HUES64 (cell line): ENCODE measurements at regions not wholly inside any gene's neighbourhood (a gene's known extent, or its start where the extent isn't known, plus 50 kb on each side); places are given as distances from the start of the nearest gene placed in this dataset.
"Not testable (repeated sequence)": the region's sequence is repeated elsewhere in the genome, so short reads cannot be mapped to it uniquely, and the experiment has no call there.

ENCODE experiments used
- H3K27ac ChIP-seq: 2 replicates; pipeline ENCODE4 v1.7.0; 2013; ENCODE audit warnings: low read depth, low read length, inconsistent platforms
- H3K27me3 ChIP-seq: 2 replicates; pipeline ENCODE4 v1.6.1; 2013; ENCODE audit warnings: mild to moderate bottlenecking, low read length; ENCODE audit not compliant: insufficient read depth
- H3K36me3 ChIP-seq: 2 replicates; pipeline ENCODE4 v1.6.1; 2013; ENCODE audit warnings: mild to moderate bottlenecking, low read length; ENCODE audit not compliant: insufficient read depth
- H3K4me1 ChIP-seq: 2 replicates; pipeline ENCODE4 v1.6.1; 2013; ENCODE audit warnings: mild to moderate bottlenecking, low read length, moderate library complexity; ENCODE audit not compliant: insufficient read depth
- H3K4me3 ChIP-seq: 2 replicates; pipeline ENCODE4 v1.5.1; 2013; ENCODE audit warnings: mild to moderate bottlenecking, low read length, moderate library complexity
- H3K9ac ChIP-seq: 2 replicates; pipeline ENCODE4 v1.6.1; 2013; ENCODE audit warnings: mild to moderate bottlenecking, low read depth, low read length
- H3K9me3 ChIP-seq: 2 replicates; pipeline ENCODE4 v1.6.1; 2013; ENCODE audit warnings: low read depth, low read length; ENCODE audit not compliant: insufficient read depth
- WGBS: fragments of 150-250, 120-280 bp; methylation state at CpG from one replicate; pipeline ENCODE4 v1.1.7; 2013; ENCODE audit warnings: missing lambda C conversion rate; 5-methylcytosine and 5-hydroxymethylcytosine counted together

GRCh38 chr5:3326841-3327232, 268.8 kb upstream of the IRX1 start:
- Histone ChIP-seq H3K9me3 (no peaks in the 10 kb centered on the region), H3K27ac (no peak overlapping the region), H3K9ac (no peak overlapping the region), H3K4me3 (no peak overlapping the region), H3K4me1 (no peaks in the 10 kb centered on the region), H3K27me3 (no peaks in the 10 kb centered on the region), H3K36me3 (no peaks in the 10 kb centered on the region)
- WGBS: 86% methylated on average over 9 of the region's 9 CpGs

DNA sequence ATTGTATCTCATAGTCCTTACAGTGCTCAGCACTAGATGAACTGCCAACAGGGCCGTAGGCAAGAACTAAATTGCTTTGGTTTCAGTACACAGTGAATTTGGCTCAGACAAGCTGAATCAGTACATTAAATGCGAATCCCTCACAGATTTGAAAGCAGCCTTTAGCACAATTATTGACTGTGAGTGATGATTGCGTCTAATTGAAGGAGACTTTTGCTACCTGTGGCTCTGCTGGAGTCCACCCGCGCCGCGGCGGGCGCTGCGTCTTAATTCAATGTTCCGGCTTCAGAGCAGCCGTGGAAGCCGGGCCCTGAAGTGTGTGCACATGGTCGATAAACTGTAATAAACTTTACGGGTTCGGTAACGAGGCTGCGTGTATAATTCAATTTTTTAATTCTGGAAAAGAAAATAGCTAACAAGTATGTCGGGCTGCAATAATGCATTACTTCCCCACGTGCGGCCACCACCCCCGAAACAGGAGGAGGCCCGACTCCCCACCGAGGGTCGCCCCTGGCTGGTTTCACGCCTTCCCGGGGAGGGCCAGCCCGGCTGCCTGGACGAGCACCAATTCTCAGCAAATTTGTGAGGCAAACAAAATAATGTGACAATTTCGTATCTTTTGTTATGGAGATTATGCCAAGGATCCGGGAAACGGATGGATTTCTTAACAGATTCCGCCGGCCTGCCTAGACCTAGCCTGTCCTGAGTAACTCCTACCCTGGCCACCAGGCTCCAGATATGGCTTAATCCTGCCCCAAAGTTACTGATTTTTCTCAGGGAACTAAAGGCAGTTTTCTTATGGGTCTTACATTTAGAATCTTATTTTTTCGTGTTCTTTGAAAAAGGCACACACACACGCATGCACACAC, 269.4 kb upstream of the IRX1 start:
- Histone ChIP-seq H3K36me3 (no peaks in the 10 kb centered on the region), H3K9ac (no peak overlapping the region), H3K4me1 (no peaks in the 10 kb centered on the region), H3K9me3 (no peaks in the 10 kb centered on the region), H3K27me3 (no peaks in the 10 kb centered on the region), H3K27ac (peak overlapping the region; percentile 10; the same call in 1 of the 2 replicates), H3K4me3 (no peak overlapping the region)
- WGBS: 70% methylated on average over 34 of the region's 36 CpGs

DNA sequence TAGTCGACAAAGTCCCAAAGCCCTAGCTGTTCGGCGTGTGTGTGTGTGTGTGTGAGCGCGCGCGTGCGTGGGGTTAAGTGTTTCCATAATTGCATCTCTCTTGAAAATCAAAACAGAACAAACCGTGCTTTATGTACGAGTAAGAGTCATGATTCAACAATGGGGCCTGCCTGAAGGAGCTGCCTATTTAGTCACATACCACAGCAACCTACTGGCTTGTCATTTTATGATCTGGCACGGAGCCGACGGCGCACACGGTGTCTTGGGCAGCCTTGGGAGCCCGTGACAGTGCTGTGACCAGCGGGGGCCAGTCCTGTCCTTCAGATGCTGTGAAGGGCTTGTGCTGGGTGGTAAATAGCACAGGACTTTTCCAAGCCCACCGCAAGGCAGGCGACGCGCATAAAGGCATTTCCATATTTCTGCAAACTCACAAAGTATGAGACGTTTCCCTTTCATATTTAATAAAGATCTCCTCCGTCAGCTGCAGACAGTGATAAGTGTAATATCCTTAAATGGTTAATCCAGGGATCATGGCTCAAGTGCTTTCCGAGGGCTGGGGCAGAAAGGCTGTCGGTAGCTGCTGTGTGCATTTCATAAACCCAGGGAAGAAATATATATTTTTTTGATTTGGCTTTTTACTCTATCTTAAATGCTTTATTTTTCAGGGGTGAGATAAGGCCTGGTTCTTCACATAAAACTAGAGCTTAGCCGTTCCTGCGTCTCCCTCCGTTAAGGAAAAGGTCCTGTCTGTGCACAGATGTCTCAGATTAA, 270.2 kb upstream of the IRX1 start:
- H3K4me1 ChIP-seq: no peaks in the 10 kb centered on the region
- WGBS: 93% methylated on average over 27 of the region's 28 CpGs
- H3K4me3 ChIP-seq: no peak overlapping the region
- no peak overlapping the region for H3K27ac ChIP-seq
- H3K27me3 ChIP-seq: no peaks in the 10 kb centered on the region
- H3K9me3 ChIP-seq: no peaks in the 10 kb centered on the region
- H3K36me3 ChIP-seq: no peaks in the 10 kb centered on the region
- no peak overlapping the region for H3K9ac ChIP-seq

DNA sequence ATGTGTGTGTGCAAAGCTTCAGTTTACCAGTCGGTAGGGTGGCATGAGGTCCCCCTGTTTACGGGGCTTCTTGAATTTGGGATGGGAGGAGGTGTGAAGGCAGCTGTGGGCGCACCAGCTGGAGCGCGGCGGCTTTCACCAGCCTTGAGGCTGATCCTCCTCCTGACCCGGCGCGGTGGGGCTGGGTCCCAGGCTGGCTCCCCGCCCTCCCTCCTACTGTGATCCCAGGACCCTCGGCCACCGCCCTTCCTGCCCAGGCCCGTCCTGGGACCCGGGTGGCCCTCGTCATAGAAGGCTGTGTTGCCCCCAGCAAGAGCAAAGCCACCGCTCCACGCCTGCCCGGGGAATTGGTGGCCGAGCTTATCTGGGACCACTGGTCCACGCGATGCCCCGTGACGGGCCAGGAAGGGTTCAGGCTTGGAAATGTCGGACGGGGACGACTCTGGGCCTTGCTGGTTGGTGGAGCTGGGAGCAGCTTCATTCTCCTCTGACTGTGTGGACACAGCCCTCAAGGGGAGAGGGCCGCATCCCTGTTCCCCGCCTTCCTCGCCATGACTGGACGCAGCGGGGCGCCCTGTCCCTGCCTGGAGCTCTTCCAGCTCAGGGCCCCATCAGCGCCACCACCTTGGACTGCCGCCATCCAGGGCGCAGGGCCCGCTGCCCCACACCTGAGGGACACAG, 271.1 kb upstream of the IRX1 start:
- no peaks in the 10 kb centered on the region for H3K27me3 ChIP-seq
- H3K27ac ChIP-seq: no peak overlapping the region
- no peaks in the 10 kb centered on the region for H3K36me3 ChIP-seq
- WGBS: 94% methylated on average over 36 of the region's 36 CpGs
- H3K9me3 ChIP-seq: no peaks in the 10 kb centered on the region
- H3K4me1 ChIP-seq: no peaks in the 10 kb centered on the region
- no peak overlapping the region for H3K4me3 ChIP-seq
- no peak overlapping the region for H3K9ac ChIP-seq

- 95% methylated on average over 6 of the region's 6 CpGs for WGBS
- not testable (repeated sequence) for H3K36me3 ChIP-seq, H3K27ac ChIP-seq, H3K9me3 ChIP-seq, H3K4me1 ChIP-seq, H3K9ac ChIP-seq, H3K4me3 ChIP-seq, H3K27me3 ChIP-seq
Observed at GRCh38 chr5:3323966-3324365, 271.7 kb upstream of the IRX1 start.

DNA sequence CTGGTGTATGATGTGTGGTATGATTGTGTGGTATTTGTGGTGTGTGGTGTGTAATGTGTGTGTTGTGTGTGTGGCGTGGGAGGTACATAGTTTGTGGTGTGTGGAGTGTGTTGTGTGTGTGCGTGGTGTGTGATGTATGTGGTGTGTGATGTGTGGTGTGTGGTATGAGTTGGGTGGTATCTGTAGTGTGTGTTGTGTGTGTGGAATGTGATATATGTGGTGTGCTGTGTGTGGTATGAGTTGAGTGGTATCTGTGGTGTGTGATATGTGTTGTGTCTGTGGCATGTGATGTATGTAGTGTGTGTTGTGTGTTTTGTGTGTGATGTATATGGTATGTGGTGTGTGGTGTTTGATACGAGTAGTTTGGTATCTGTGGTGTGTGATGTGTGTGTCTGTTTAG, 272.5 kb upstream of the IRX1 start:
- H3K4me1 ChIP-seq: no peaks in the 10 kb centered on the region
- no peaks in the 10 kb centered on the region for H3K36me3 ChIP-seq
- H3K4me3 ChIP-seq: no peak overlapping the region
- H3K9ac ChIP-seq: no peak overlapping the region
- no peaks in the 10 kb centered on the region for H3K9me3 ChIP-seq
- WGBS: 98% methylated on average over 3 of the region's 3 CpGs
- no peaks in the 10 kb centered on the region for H3K27me3 ChIP-seq
- no peak overlapping the region for H3K27ac ChIP-seq

- WGBS: 97% methylated on average over 3 of the region's 3 CpGs
- H3K4me3 ChIP-seq: no peak overlapping the region
Observed at GRCh38 chr5:3322642-3323041, 273.0 kb upstream of the IRX1 start.

GRCh38 chr5:3321923-3322322, 273.7 kb upstream of the IRX1 start:
- Histone ChIP-seq H3K4me3 (no peak overlapping the region), H3K36me3 (no peaks in the 10 kb centered on the region), H3K9me3 (no peaks in the 10 kb centered on the region), H3K9ac (no peak overlapping the region), H3K27me3 (no peaks in the 10 kb centered on the region), H3K27ac (no peak overlapping the region), H3K4me1 (no peaks in the 10 kb centered on the region; the same call in 1 of the 2 replicates)
- WGBS: 93% methylated on average over 10 of the region's 10 CpGs

More at GRCh38 chr5:3322642-3323041, 273.0 kb upstream of the IRX1 start:
- Histone ChIP-seq H3K27ac (no peak overlapping the region), H3K27me3 (no peaks in the 10 kb centered on the region), H3K9ac (no peak overlapping the region), H3K36me3 (no peaks in the 10 kb centered on the region), H3K9me3 (no peaks in the 10 kb centered on the region), H3K4me1 (no peaks in the 10 kb centered on the region)

GRCh38 chr5:3321119-3321760, 274.4 kb upstream of the IRX1 start:
- H3K36me3 ChIP-seq: no peaks in the 10 kb centered on the region
- H3K27ac ChIP-seq: no peak overlapping the region
- no peak overlapping the region for H3K4me3 ChIP-seq
- no peaks in the 10 kb centered on the region; the same call in 1 of the 2 replicates for H3K4me1 ChIP-seq
- H3K9me3 ChIP-seq: no peaks in the 10 kb centered on the region
- H3K27me3 ChIP-seq: no peaks in the 10 kb centered on the region
- 97% methylated on average over 11 of the region's 11 CpGs for WGBS
- H3K9ac ChIP-seq: no peak overlapping the region

DNA sequence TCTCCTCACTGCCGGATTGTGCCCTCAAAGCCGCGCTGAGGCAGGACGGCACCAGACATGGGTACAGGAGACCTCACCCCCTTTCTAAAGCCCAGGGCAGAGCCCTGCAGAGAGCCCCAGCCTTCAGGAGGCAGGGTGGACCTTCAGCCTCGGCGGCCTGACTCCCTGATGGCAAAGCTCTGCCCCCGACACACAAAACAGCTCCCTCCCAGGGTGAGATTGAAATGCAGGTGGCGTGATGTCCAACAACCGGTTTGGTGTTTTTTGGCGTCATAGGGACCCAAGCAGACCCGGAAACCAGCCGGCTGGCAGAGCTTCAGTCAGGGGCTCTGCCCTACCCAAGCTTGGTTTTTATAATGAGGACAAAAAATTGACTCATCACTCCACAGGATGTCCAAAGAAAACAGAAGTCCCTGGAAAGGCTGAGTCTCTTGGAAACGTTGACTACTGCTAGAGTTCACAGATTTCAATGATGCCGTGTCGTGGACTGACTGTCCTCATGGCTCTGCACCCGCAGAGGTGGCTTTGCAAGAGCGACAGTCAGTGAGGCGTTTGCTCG, 275.2 kb upstream of the IRX1 start:
- H3K27me3 ChIP-seq: no peaks in the 10 kb centered on the region
- no peaks in the 10 kb centered on the region for H3K36me3 ChIP-seq
- H3K4me1 ChIP-seq: no peaks in the 10 kb centered on the region; the same call in 1 of the 2 replicates
- H3K9ac ChIP-seq: no peak overlapping the region
- H3K27ac ChIP-seq: no peak overlapping the region
- 90% methylated on average over 19 of the region's 19 CpGs for WGBS
- no peaks in the 10 kb centered on the region for H3K9me3 ChIP-seq
- no peak overlapping the region for H3K4me3 ChIP-seq
